Naive B cell (primary cell): ENCODE measurements at regions not wholly inside any gene's neighbourhood (a gene's known extent, or its start where the extent isn't known, plus 50 kb on each side); places are given as distances from the start of the nearest gene placed in this dataset.
A peak's percentile ranks its signal among the peaks of the same experiment; 100 is the strongest.
"Not testable (repeated sequence)": the region's sequence is repeated elsewhere in the genome, so short reads cannot be mapped to it uniquely, and the experiment has no call there.

Source experiments
- ATAC-seq, 2 donors: fragments of 150-1000 bp; cut with Tn5 transposase; 2 replicates each; pipeline ENCODE4 v1.10.0; 2021; ENCODE audit warnings: low read depth in 2 of 2, mild to moderate bottlenecking in 2 of 2, moderate library complexity in 2 of 2
- DNase-seq: peaks from one replicate; pipeline ENCODE4 v3.0.0; 2022
- H3K27ac Mint-ChIP-seq, 6 donors: one replicate each; pipeline ENCODE4 v1.8.0; 2020 to 2022; ENCODE audit warnings: mild to moderate bottlenecking in 6 of 6, mixed read lengths in 6 of 6, moderate library complexity in 5 of 6, inconsistent platforms in 2 of 6
- H3K27me3 Mint-ChIP-seq, 3 donors: one replicate each; pipeline ENCODE4 v1.8.0; 2021 to 2022; ENCODE audit warnings: mixed read lengths in 3 of 3, mild to moderate bottlenecking in 1 of 3
- H3K36me3 Mint-ChIP-seq, 2 donors: one replicate each; pipeline ENCODE4 v1.8.0; 2020 to 2022; ENCODE audit warnings: mixed read lengths in 2 of 2, inconsistent platforms in 1 of 2, mild to moderate bottlenecking in 1 of 2
- H3K4me1 Mint-ChIP-seq, 3 donors: one replicate each; pipeline ENCODE4 v1.8.0; 2020 to 2022; ENCODE audit warnings: mixed read lengths in 3 of 3, inconsistent platforms in 1 of 3, mild to moderate bottlenecking in 1 of 3, moderate library complexity in 1 of 3
- H3K4me3 Mint-ChIP-seq, 8 donors: one replicate each; pipeline ENCODE4 v1.8.0; 2020 to 2022; ENCODE audit warnings: mild to moderate bottlenecking in 8 of 8, mixed read lengths in 8 of 8, moderate library complexity in 8 of 8, inconsistent platforms in 2 of 8
- H3K9me3 Mint-ChIP-seq, 7 donors: one replicate each; pipeline ENCODE4 v1.8.0; 2020 to 2022; ENCODE audit warnings: mixed read lengths in 7 of 7, mild to moderate bottlenecking in 5 of 7, inconsistent platforms in 2 of 7, moderate library complexity in 1 of 7

GRCh38 chr6:27565839-27566779 is 93.2 kb upstream of the ZNF184 start:
- peak overlapping the region in 3 of 8 donors; percentile 6 to 61 (median 18) for H3K4me3 Mint-ChIP-seq
- peaks cover 0 to 18% (median 8%) of the 10 kb centered on the region in 7 donors for H3K9me3 Mint-ChIP-seq

GRCh38 chr6:27562027-27562410 is 89.1 kb upstream of the ZNF184 start:
- peaks cover 9 to 19% (median 11%) of the 10 kb centered on the region in 3 donors for H3K4me1 Mint-ChIP-seq
- peak overlapping the region in 1 of 8 donors; percentile 43 for H3K4me3 Mint-ChIP-seq
- H3K27me3 Mint-ChIP-seq = peaks cover 75 to 90% (median 84%) of the 10 kb centered on the region in 3 donors
- no peak for DNase-seq
- no peak for ATAC-seq
- H3K9me3 Mint-ChIP-seq = peaks cover 4 to 41% (median 17%) of the 10 kb centered on the region in 7 donors
- H3K36me3 Mint-ChIP-seq = peaks cover 8 to 11% of the 10 kb centered on the region in 2 donors
- no peak overlapping the region for H3K27ac Mint-ChIP-seq

More at GRCh38 chr6:27565839-27566779, 93.2 kb upstream of the ZNF184 start:
- Mint-ChIP-seq H3K36me3 (peaks cover 0 to 8% of the 10 kb centered on the region in 2 donors), H3K27ac (peak overlapping the region in 2 of 6 donors; percentile 10 to 32), H3K4me1 (peaks cover 6 to 10% (median 6%) of the 10 kb centered on the region in 3 donors), H3K27me3 (peaks cover 66 to 74% (median 67%) of the 10 kb centered on the region in 3 donors)
- ATAC-seq = no peak
- no peak for DNase-seq

GRCh38 chr6:27558028-27558724 is 85.3 kb upstream of the ZNF184 start:
- Mint-ChIP-seq H3K27ac (peak overlapping the region in 4 of 6 donors; percentile 24 to 92 (median 72)), H3K27me3 (peaks cover 67 to 86% (median 82%) of the 10 kb centered on the region in 3 donors), H3K4me3 (peak overlapping the region in 4 of 8 donors; percentile 2 to 37 (median 22)), H3K4me1 (peaks cover 4 to 11% (median 5%) of the 10 kb centered on the region in 3 donors), H3K9me3 (peaks cover 0 to 48% (median 25%) of the 10 kb centered on the region in 7 donors), H3K36me3 (peaks cover 0 to 11% of the 10 kb centered on the region in 2 donors)
- DNase-seq = no peak
- ATAC-seq = no peak

- Mint-ChIP-seq H3K36me3 (peaks cover 0 to 11% of the 10 kb centered on the region in 2 donors), H3K27ac (no peak overlapping the region), H3K4me1 (peaks cover 4 to 14% (median 5%) of the 10 kb centered on the region in 3 donors), H3K27me3 (peaks cover 63 to 86% (median 83%) of the 10 kb centered on the region in 3 donors), H3K4me3 (peak overlapping the region in 1 of 8 donors; percentile 27), H3K9me3 (peaks cover 0 to 64% (median 30%) of the 10 kb centered on the region in 7 donors)
- DNase-seq (no peak), ATAC-seq (no peak)
Measured at GRCh38 chr6:27556406-27556805, 83.5 kb upstream of the ZNF184 start.

GRCh38 chr6:27553123-27553904 is 80.4 kb upstream of the ZNF184 start:
- peaks cover 0 to 3% of the 10 kb centered on the region in 2 donors for H3K36me3 Mint-ChIP-seq
- H3K27ac Mint-ChIP-seq = peak overlapping the region in 1 of 6 donors; percentile 78
- peak overlapping the region in 1 of 8 donors; percentile 23 for H3K4me3 Mint-ChIP-seq
- DNase-seq (no peak), ATAC-seq (no peak)
- peaks cover 0 to 55% (median 32%) of the 10 kb centered on the region in 7 donors for H3K9me3 Mint-ChIP-seq
- H3K4me1 Mint-ChIP-seq = peaks cover 3 to 11% (median 3%) of the 10 kb centered on the region in 3 donors
- peaks cover 50 to 86% (median 81%) of the 10 kb centered on the region in 3 donors for H3K27me3 Mint-ChIP-seq

- H3K9me3 Mint-ChIP-seq = peaks cover 0 to 66% (median 35%) of the 10 kb centered on the region in 7 donors
- H3K4me1 Mint-ChIP-seq = peaks cover 0 to 4% (median 0%) of the 10 kb centered on the region in 3 donors
- H3K27ac Mint-ChIP-seq = no peak overlapping the region
- ATAC-seq (no peak), DNase-seq (no peak)
- H3K4me3 Mint-ChIP-seq = no peak overlapping the region
- H3K27me3 Mint-ChIP-seq = peaks cover 61 to 86% (median 81%) of the 10 kb centered on the region in 3 donors
- peaks cover 7 to 8% of the 10 kb centered on the region in 2 donors for H3K36me3 Mint-ChIP-seq
Measured at GRCh38 chr6:27551607-27552006, 78.7 kb upstream of the ZNF184 start.

GRCh38 chr6:27550692-27551091 is 77.8 kb upstream of the ZNF184 start:
- peaks cover 0 to 69% (median 35%) of the 10 kb centered on the region in 7 donors for H3K9me3 Mint-ChIP-seq
- H3K36me3 Mint-ChIP-seq = peaks cover 11 to 14% of the 10 kb centered on the region in 2 donors
- DNase-seq = no peak
- H3K27me3 Mint-ChIP-seq = peaks cover 64 to 88% (median 81%) of the 10 kb centered on the region in 3 donors
- no peak overlapping the region for H3K4me3 Mint-ChIP-seq
- ATAC-seq = no peak
- H3K4me1 Mint-ChIP-seq = peaks cover 0 to 6% (median 0%) of the 10 kb centered on the region in 3 donors
- H3K27ac Mint-ChIP-seq = no peak overlapping the region

- peaks cover 23 to 24% of the 10 kb centered on the region in 2 donors for H3K36me3 Mint-ChIP-seq
- H3K4me3 Mint-ChIP-seq, DNase-seq, ATAC-seq, H3K27ac Mint-ChIP-seq: not testable (repeated sequence)
- H3K4me1 Mint-ChIP-seq = peaks cover 9 to 19% (median 13%) of the 10 kb centered on the region in 3 donors
- peaks cover 77 to 95% (median 90%) of the 10 kb centered on the region in 3 donors for H3K27me3 Mint-ChIP-seq
- peaks cover 0 to 76% (median 39%) of the 10 kb centered on the region in 7 donors for H3K9me3 Mint-ChIP-seq
Measured at GRCh38 chr6:27549241-27549598, 76.3 kb upstream of the ZNF184 start.

GRCh38 chr6:27547157-27548075 is 74.5 kb upstream of the ZNF184 start:
- H3K27me3 Mint-ChIP-seq = peaks cover 74 to 94% (median 85%) of the 10 kb centered on the region in 3 donors
- ATAC-seq = no peak
- peaks cover 24 to 30% of the 10 kb centered on the region in 2 donors for H3K36me3 Mint-ChIP-seq
- peak overlapping the region in 1 of 6 donors; percentile 73 for H3K27ac Mint-ChIP-seq
- no peak for DNase-seq
- peaks cover 0 to 69% (median 36%) of the 10 kb centered on the region in 7 donors for H3K9me3 Mint-ChIP-seq
- peak overlapping the region in 2 of 8 donors; percentile 16 to 77 for H3K4me3 Mint-ChIP-seq
- peaks cover 9 to 14% (median 13%) of the 10 kb centered on the region in 3 donors for H3K4me1 Mint-ChIP-seq

GRCh38 chr6:27546522-27546921 is 73.6 kb upstream of the ZNF184 start:
- Mint-ChIP-seq H3K4me3 (peak overlapping the region in 1 of 8 donors; percentile 77), H3K27ac (peak overlapping the region in 1 of 6 donors; percentile 73)

GRCh38 chr6:27545271-27546046 is 72.6 kb upstream of the ZNF184 start:
- DNase-seq = no peak
- peak overlapping the region in 3 of 6 donors; percentile 76 to 94 (median 85) for H3K27ac Mint-ChIP-seq

More at GRCh38 chr6:27546522-27546921, 73.6 kb upstream of the ZNF184 start:
- DNase-seq = no peak
- peaks cover 9 to 14% (median 13%) of the 10 kb centered on the region in 3 donors for H3K4me1 Mint-ChIP-seq
- ATAC-seq = no peak
- H3K27me3 Mint-ChIP-seq = peaks cover 80 to 95% (median 87%) of the 10 kb centered on the region in 3 donors
- peaks cover 24 to 32% of the 10 kb centered on the region in 2 donors for H3K36me3 Mint-ChIP-seq
- H3K9me3 Mint-ChIP-seq = peaks cover 0 to 70% (median 38%) of the 10 kb centered on the region in 7 donors

More at GRCh38 chr6:27545271-27546046, 72.6 kb upstream of the ZNF184 start:
- Mint-ChIP-seq H3K36me3 (peaks cover 24 to 32% of the 10 kb centered on the region in 2 donors), H3K4me1 (peaks cover 9 to 14% (median 13%) of the 10 kb centered on the region in 3 donors), H3K4me3 (peak overlapping the region in 7 of 8 donors; percentile 14 to 80 (median 43)), H3K9me3 (peaks cover 0 to 70% (median 40%) of the 10 kb centered on the region in 7 donors), H3K27me3 (peaks cover 82 to 91% (median 86%) of the 10 kb centered on the region in 3 donors)
- ATAC-seq = peak in 1 of 2 donors; percentile 61
